HG03280 (cell line): ENCODE measurements at regions not wholly inside any gene's neighbourhood (a gene's known extent, or its start where the extent isn't known, plus 50 kb on each side); places are given as distances from the start of the nearest gene placed in this dataset.
A peak's percentile ranks its signal among the peaks of the same experiment; 100 is the strongest.
"Not testable (repeated sequence)": the region's sequence is repeated elsewhere in the genome, so short reads cannot be mapped to it uniquely, and the experiment has no call there.

Experiments used
- ATAC-seq: cut with Tn5 transposase; IDR thresholded peaks from one replicate; pipeline ENCODE4 v1.9.1; 2021; ENCODE audit warnings: mild to moderate bottlenecking, moderate library complexity; ENCODE audit not compliant: unreplicated experiment

DNA sequence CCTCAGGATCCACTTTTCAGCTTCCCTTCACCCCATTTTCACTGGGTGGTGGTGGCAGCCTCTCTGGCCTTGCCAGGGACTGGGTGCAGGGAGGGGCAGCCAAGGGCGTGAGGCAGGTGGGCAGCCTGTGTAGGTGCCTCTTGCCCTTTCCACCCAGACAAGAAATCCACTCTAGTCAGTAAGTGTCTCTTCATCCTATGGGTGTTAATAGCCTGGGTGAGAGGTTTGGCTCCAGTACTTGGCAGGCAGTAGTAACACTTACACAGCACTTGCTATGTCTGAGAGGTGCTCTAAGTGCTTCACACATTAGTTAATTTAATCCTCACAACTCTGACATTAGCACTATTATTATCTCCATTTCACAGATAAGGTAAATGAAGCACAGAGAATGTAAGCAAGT, 171.9 kb downstream of the EMP1 start:
- ATAC-seq, result no peak

DNA sequence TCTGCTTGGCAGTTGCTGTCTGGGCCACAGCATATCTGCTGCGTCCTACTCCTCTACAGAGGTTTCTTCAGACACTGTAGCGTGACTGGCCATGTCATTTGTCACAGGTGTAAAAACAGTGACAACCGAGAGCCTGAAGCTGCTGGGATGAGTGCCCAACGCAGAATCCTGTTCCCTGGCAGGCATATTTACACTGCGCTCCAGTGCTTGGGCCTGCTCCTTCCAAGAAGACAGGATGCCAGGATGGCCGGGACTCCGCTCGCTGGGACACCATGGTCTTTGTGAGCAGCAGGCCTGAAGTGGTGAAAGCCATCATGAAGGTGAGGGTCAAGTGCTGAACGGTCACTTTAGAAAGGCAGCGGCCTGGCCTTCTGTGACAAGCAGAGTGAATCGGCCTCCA, 171.4 kb downstream of the EMP1 start:
- no peak for ATAC-seq

DNA sequence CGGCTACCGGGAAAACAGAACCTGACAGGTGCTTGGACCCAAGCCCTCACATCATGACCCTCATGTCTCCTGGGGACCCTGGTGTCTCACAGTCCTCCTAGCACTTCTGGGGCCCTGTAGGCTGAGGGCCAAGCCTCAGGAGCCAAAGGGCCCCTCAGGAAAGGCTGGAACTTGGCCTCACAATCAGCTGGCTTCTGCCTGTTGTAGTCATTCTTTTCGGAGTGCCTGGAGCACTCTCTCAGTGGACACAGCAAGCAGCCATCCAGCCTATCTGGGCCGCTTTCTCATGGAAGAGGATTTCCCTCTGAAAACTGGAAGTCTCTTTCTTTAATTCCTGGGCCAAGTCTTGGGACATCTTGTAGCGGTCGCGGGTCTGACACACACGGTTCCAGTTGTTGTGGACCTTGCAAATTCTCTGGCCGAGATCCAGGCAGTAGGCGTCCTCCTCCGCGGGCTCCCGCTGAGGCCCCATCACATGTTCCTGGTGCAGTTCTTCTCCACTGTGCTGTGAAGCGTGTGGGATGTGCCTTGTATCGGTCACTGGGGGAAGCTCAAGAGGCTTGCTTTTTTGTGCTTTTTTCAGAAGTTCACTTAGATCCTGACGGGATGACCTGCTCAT, 169.3 kb downstream of the EMP1 start:
- ATAC-seq, result no peak

DNA sequence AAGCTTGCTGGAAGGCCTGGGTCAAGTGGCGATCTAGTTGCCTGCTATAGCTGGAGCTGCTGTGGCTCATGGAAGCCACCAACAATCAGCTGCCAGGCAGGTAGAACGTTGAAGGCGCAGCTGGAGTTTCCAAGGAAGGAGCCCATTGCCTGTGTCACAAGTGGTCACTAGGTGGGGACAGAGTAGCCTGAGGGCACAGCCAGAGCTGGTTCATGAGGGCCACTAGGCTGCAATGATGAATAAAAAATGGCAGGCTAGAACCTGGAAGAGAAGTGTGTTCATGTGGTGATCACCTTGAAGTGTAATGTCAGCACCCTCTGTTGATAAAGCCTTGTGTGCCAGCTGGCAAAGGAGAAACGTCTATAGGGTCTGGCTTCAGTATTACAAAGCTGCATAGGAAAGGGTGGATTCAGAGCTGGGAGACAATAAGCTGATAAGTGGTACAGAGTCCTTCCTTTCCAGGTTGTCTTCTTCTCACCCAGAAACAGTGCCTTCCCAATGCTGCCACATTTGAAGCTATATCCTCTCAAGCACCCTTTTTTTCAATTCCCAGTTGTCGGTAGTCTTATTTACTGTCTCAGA, 165.8 kb downstream of the EMP1 start:
- peak; percentile 93 for ATAC-seq

DNA sequence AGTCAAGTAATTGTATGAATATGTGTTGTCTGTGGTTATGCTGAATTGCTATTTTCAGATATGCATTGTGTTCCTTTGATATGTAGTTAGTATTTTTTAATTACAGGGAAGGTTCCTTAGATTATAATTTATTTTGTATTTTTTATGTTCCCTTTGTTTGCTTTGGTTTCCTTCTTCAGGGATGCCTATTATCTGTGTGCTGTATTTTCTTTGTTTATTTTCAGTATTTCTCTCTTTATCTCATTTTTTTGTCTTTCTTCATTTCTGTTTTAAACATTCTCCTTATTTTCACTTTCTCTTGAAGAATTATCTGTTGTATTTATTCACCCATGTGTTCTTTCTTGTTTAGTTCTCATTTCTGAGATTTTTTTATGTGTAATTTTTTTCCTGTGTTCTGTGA, 163.1 kb downstream of the EMP1 start:
- no peak for ATAC-seq

DNA sequence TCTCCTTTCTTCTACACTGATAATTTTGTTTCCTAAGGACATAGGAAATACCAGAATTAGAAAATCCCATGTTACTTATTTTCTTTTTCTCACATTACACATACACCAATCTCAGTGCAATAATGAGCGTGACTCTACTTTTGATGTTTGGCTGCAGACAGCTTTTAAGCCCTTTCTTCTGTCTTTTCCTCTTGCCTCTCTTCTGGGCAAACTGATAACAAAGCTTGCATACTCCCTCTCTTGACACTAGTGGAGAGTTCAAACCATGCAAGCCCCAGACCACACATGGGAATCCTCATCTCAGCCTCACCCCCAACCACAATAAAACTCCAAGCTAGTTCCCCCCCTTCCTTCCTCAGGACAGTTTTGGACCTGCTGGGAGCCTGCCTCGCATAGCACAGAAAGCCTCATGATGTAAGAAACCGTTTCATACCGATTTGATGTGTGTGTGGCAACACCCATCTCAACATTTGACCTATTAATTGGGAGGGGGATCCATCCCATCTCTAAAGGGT, 161.9 kb downstream of the EMP1 start:
- ATAC-seq, result no peak

DNA sequence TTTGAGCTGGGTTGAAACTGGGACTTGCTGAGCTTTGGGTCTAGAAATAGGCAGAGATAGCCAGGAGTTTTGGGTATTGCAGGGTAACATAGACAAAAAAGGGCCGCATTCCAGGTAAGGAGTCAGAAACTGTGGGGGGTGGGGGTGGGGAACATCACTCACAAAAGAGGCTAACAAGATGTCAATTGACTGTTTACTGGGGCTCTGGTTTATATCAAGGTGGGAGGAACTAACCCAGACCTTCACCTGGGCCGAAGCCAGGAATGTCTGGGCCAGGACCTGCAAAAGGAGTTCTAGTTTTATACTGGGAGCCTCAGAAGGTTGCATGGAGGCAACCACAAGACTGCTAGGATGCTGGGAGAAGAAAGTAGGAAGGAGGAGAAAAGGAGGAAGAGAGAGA, 154.4 kb downstream of the EMP1 start:
- ATAC-seq, result no peak

DNA sequence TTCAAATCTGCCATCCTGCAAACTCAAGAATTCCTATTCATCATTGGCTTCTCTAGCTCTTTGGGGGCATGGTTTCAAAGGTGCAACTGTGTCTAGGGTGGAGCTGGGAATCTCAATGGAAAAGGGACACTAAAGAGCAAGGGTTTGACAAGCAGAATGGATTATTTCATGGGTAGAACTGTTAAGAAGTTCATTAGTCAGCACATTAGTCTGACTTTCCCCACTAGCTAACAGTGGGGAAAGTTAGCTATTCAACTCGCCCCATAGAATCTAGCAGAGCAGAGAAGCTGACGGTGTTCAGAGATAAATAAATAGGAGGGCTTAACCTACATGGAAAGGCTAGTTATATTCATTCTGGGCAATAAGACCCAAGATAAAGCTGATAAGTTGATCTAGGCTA, 153.9 kb downstream of the EMP1 start:
- no peak for ATAC-seq

DNA sequence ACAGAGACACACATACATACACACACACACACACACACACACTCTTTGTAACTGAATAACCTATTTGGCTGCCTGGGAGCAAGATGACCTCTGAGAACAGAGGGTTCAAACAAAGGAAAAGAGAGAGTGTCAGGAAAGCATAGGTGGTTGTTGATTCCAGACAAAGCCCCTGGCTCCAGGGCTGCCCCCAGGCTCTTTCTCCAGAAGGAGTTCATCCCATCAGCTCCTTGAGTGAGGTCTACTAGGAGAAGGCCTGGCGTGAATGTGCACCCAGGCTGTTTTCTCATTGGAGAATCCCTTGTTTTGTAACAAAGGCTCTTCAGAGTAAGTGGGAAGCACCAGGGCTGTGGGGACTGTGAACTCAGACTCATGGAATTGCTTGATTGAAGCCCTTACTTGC, 151.9 kb downstream of the EMP1 start:
- no peak for ATAC-seq

DNA sequence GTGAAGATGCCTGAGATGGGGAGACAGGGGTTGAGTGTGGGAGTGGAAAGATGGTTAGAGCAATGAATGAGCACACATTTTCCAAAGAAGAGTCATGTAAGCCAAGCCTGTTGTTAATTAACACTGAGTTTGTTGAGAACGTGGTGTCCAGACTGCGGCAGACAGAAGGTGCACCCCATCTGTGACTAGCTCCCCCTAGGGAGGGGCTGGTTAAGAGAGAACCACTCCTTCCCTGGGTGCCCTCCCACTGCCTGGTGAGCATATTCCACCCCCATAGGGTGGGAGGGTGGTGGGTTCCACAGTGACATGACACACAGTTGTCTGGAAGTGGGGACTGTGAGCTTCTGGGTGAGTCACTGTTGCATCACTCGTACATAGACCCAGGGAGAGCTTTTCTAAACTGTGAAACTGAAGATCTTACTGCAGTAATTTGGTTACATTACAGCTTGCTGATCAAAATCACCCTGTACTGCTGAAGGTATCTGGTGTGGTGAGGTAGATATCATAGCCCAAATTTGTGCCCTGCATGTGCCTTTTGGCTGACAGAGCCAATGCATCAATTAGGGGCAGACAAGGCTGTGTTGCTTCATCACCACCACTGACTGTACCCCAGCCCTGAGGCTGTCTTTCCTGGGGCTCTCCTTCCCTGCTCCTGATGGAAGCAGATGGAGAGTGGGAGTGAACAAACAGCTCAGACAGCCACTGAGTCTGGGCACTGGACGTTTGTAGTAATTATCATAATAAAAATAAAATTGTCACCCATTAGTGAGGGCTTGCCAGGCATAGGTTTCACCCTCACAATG, 150.9 kb downstream of the EMP1 start:
- no peak for ATAC-seq

DNA sequence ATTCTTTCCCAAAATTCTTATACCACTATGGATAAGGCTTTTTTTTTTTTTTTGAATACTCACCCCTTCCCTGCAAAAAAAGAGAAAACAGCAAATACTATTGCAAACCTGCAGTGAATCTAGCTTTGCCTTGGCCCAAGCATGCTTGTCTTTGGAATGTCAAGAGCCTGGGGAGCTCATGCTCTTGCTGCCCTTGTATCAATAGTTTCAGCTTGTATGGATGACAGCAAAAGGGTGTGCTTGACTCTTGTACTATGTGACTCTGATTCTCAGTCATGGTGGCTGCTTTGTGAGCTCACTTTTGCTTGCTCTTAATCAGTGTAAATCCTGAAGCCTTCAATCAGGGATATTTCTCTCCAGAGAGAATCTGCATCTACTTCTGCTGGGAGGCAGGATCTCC, 149.2 kb downstream of the EMP1 start:
- no peak for ATAC-seq

DNA sequence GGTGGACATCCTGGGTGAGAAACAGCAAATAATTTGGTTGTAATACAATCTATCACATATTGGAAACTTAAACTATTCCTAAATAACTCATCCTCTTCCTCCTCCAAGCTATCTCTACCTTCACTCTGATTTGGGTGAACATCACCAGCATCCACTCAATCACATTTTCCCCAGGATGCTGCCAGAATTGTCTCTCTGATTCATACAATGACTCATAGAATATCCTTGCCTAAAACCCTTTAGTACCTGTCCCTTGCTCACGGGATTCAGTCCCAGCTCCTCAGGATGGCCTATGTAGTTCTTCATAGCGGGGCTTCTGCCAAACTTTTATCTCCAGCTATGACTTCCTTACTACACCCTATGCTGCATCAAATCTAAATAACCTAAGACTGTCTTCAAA, 146.8 kb downstream of the EMP1 start:
- no peak for ATAC-seq

DNA sequence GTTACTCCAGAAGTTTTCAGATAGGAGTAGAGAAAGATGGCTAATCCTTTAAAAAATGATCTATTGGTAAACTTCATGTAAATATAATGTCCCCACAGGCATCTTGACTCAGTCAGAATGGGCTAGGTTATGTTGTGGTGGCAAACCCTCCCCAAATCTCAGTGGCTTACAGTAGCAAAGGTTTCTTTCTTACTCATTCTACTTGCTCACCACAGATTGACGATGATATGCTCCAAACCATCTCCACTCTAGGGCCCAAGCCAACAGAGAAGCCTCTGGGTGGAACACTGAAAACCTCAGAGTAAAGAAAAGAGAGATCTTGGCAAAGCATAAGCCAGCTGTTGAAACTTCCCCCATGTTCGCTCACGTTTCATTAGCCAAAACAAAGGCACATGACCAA, 146.4 kb downstream of the EMP1 start:
- no peak for ATAC-seq

DNA sequence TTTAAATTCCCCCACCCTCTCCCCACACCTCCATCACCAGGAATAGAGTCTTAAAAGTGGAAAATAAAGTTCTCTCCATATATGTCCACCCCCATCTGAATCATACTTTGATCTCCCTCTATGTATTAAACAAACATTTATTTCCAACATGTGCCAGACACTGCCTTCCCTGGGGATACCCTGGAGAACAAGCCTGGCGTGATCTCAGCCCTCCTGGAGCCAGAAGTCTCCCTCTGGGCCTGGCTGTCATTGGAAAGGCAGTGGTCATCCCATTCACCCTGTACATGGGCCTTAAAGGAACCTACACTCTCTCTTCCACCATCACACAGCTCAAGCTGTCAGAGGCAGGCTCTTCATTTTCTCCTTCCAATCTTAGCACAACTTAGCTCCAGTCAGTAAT, 143.6 kb downstream of the EMP1 start:
- ATAC-seq, result no peak

DNA sequence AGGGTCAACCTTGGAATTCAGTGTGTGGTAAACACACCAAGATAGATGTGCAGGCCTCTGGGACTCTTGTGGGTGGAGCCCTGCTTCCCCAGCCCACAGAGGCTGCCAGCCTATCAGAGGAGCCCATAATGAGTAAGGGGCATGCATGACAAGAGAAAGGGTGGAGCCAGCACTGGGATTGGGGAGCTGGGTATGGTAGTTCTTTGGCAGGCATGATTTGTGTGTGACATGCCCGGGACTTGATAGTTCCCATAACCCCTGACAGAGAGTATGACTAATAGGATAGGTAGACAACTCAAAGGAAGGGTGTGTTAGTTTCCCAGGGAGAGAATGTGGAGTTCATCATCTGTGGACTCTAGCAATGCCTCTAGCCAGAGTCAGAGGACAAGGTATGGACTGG, 143.0 kb downstream of the EMP1 start:
- ATAC-seq, result no peak

DNA sequence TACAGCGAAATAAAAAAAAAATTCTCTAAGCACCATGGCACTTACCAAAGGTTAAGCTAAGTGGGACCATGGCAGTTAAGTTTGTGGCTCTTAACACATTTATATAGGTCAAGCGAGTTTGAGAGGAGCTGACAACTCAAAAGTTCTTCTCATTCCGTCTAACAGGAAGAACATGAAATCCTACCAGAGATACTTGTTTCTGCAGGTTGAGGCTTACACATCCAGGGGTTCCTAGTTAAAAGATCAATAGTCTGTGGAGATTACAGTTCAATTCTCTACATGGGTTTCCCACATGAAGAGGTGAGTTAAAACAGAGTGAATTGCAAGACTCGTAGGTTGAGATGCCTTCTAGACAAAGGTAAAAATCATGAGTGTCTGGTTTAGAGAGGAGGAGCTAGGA, 142.6 kb downstream of the EMP1 start:
- ATAC-seq, result no peak

DNA sequence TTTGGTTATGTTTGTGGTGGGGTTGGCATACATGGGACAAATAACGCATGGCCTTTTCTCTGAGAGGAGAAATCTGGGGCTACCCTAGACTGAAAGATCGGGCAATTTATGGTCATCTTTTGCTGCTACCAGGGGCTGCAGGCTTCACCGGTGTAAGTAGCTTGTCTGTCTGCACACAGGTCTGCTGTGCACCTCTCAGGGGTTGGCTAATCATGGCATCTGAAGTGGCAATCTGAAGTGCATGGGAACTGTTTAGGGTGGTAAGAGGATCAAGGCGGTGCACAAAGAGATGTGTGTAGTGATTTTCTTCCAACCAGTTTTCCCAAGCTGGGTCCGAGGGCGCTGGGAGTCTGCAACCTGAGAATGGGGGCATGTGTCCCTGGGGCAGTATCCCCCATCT, 141.3 kb downstream of the EMP1 start:
- no peak for ATAC-seq

DNA sequence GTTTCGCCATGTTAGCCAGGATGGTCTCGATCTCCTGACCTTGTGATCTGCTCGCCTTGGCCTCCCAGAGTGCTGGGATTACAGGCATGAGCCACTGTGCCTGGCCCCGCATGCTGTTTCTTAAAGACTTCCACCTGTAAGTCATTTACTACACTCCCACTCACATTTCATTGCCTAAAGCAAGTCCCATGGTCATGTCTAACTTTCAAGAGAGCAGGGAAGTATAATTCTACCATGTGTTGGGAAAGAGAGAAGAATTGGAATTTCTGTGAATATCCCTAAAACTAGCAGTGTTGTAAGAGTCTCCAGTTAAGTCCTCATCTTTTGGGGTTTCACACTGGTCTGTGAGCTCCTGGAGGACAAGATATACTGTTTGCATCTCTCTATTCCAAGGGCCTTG, 139.7 kb downstream of the EMP1 start:
- no peak for ATAC-seq

DNA sequence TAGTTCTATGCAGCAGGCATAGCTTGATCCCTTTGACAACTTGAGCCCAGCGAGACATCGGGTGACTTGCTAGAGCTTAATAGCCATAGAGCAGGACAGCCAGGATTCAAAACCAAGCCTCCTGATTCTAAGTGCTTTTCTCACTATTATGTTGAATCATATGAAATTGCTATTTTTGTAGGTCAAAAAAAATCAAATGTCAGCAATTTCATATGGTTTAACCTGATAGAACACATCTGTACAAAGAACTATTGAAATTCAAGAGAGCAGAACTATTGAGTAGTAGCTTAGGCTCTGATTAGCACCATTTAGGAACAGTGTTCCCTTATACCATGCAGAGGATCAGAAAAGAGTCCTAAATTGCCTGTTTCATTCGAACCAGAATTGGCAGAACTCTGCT, 132.0 kb downstream of the EMP1 start:
- ATAC-seq, result no peak

DNA sequence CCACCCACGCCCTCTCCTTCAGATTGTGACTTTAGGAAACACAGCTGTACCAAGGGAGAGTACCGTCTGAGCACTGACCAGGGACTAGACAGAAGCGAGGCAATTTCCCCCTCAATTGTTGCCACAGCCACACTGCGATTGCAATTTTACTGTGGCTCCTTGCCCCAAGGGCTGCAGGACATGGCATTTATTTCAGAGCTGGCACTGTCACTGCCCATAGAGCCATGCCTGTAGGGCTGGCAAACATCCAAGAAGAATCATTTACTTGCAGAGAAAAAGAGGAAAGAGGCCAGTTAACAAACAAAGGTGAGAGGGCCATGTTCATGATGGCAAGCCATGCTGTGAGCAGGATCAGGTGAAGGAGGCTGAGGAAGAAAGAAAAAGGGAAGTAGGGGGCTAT, 129.6 kb downstream of the EMP1 start:
- no peak for ATAC-seq

DNA sequence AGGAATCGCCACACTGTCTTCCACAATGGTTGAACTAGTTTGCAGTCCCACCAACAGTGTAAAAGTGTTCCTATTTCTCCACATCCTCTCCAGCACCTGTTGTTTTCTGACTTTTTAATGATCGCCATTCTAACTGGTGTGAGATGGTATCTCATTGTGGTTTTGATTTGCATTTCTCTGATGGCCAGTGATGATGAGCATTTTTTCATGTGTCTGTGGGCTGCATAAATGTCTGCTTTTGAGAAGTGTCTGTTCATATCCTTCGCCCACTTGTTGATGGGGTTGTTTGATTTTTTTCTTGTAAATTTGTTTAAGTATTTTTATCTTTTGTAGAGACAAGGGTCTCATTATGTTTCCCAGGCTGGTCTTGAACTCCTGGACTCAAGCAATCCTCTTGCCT, 128.5 kb downstream of the EMP1 start:
- ATAC-seq, result not testable (repeated sequence)
